Medulla oblongata (tissue), 1 donor: ENCODE measurements at regions not wholly inside any gene's neighbourhood (a gene's known extent, or its start where the extent isn't known, plus 50 kb on each side); places are given as distances from the start of the nearest gene placed in this dataset.

Source experiments
- DNase-seq: peaks from one replicate; pipeline ENCODE4 v3.0.0-alpha.2; 2015; ENCODE audit errors: extremely low spot score

- DNase-seq, result no peak
Observed at GRCh38 chr3:162810776-162811175, 1314.2 kb downstream of the OTOL1 start.

DNA sequence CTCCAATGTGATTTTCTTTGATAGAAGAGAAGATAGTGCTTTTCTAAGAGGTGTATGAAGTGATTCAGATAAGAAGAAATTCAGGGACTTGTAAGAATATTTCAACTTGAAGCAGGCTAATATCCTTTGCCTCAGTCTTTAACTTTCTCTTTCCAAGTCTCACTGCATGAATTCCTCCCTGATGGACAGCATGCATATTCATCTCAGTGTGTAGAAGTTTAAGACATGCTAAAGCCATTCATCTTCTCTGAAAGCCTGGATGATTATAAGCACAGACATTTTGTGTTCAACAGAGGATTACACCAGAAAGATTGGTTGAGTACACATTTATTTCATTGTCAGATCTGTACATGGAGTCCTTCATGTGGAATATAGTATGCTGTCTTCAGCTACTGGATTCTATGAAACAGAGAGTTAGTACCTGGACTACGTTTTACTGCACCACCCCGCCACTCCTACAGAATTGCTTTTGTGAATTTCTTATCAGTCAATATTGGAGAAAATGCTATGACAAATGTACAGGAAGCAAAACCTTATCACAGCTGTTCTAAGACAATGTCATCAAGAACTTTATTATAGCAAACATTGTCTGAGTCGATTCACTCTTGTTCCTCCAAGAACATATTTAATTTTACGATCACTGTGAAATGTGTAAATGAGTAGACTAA lies 1346.1 kb downstream of the OTOL1 start:
- DNase-seq, result no peak

DNA sequence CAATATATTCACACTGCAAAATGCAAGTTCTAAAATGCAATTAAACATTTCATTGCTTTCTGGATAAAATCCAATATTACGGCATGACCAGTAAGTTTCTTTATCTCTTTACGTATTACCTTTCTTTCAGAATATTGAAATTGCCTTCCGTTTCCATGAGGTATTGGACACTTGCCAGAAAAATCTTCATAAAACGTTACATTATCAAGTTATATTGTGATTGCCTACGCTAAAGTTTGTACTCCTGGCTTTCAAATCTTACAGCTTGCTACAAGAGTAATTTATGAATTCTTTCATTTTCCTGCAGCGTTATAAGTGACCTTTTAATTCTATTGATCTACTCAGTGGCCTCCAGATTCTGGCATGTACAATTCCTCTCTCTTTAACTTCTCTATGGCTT lies 1349.3 kb downstream of the OTOL1 start:
- no peak for DNase-seq

DNA sequence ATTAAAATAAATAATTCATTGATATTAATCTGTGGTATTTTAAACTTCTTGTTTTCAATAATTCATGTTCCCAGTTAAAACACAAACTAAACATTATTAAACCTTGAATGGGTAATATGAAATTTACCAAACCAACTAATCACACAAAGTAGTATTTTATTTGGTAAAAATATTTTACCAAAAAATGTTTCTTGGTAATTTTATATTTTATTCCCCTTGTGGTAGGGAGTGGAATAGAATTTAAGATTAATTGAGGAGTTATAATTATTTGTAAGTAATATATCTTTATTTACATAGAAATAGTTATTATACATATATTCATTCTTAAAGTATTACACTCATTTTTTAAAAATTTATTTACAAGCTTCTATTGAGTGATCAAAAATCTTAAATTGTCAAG lies 1350.9 kb downstream of the OTOL1 start:
- no peak for DNase-seq

GRCh38 chr3:162863579-162863978 lies 1367.0 kb downstream of the OTOL1 start:
- no peak for DNase-seq

- no peak for DNase-seq
Observed at GRCh38 chr3:162865466-162865865, 1368.9 kb downstream of the OTOL1 start.

DNA sequence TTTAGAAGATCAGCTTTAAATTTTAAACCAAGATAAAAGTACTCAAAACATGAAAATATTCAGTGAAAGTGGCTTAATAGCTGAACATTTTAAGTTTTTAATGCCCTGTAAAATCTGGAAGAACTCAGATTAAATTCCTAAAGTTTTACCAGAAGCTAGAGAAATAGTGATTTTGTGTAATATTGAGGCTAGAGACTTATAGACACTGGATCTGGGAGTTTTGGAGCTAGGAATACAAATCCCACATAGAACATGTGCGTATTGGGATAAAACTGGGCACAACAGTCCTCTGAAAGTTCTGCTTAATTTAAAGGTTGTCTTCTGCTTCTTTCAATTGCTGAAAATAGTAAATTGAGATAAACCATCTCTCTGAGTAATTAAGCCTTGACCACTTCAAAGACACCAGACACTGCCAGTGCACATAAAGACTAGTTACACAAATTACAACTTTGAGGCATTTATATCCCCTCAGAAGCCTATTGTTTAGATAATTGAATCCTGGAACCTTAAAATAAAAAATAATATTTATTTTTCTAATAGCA lies 1382.5 kb downstream of the OTOL1 start:
- no peak for DNase-seq

- DNase-seq, result no peak
Observed at GRCh38 chr3:162884373-162884772, 1387.8 kb downstream of the OTOL1 start.

- no peak for DNase-seq
Observed at GRCh38 chr3:162892921-162893793, 1396.5 kb downstream of the OTOL1 start.

DNA sequence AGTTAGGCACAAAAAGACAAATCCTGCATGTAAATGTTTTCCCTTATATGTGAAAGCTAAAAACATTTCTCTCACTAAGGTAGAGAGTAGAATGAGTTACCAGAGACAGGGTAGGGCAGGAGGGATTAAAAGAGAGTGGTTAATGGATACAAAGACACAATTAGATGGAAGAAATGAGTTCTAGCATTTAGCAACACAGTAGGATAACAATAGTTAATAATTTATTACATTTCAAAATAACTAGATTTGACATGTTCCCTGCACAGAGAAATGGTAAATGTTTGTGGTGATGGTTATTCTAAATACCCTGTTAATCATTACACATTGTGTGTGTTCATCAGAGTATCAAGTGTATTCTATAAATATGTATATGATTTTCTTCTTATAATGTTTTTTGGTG lies 1400.7 kb downstream of the OTOL1 start:
- DNase-seq, result no peak

GRCh38 chr3:162932503-162932902 lies 1435.9 kb downstream of the OTOL1 start:
- no peak for DNase-seq

DNA sequence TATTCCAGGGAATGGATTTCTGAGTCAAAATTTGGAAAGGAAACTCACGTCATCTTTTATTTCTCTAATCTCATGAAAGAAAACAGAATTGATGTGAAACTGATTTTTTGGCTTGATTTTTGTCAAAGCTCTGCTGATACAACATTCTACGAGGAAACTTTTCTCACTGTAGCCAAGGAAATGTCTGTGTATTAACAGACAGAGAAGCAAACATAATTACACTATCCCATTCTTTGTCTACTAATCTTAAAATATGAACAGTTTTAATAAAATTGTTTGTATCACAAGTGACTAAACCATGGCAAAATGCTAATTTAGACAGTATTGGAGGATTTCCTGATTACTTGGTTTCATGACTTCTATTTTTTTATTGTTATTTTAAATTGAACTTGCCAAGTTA lies 1437.0 kb downstream of the OTOL1 start:
- DNase-seq, result no peak

GRCh38 chr3:162936706-162937105 lies 1440.1 kb downstream of the OTOL1 start:
- DNase-seq, result no peak

GRCh38 chr3:162938083-162938482 lies 1441.5 kb downstream of the OTOL1 start:
- no peak for DNase-seq

DNA sequence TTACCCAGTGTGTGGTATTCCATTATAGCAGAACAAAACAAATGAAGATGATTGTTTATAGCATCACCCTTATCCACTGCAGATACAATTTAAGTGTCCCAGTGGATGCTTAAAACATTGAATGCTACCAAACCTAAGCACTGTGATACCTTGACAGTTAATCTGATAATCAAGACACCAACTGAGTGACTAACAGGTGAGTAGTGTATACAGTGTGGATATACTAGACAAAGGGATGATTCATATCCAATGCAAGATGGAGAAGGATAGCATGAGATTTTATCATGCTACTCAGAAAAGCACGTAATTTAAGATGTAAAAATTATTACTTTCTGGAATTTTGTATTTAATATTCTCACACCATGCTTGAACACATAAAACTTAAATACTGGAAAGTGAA lies 1449.0 kb downstream of the OTOL1 start:
- no peak for DNase-seq

- no peak for DNase-seq
Observed at GRCh38 chr3:162956711-162957110, 1460.1 kb downstream of the OTOL1 start.

DNA sequence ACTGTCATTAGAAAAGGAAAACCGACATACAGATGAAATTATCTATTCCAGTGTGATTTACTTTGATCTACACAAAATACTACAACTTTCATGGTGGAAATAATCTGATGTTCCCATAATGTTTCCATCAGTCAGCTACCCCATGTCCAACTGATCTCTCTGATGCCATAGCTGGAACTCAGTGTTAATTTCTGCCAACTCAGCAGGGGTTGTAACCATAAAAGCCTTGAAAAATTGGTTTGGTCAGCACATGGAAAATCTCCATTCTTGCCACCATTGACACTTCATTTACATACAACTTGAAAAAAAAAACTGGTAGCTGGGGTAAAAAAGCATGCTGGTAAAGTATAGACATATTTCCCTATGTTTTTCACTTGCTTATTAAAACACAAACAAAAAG lies 1463.7 kb downstream of the OTOL1 start:
- DNase-seq, result no peak

DNA sequence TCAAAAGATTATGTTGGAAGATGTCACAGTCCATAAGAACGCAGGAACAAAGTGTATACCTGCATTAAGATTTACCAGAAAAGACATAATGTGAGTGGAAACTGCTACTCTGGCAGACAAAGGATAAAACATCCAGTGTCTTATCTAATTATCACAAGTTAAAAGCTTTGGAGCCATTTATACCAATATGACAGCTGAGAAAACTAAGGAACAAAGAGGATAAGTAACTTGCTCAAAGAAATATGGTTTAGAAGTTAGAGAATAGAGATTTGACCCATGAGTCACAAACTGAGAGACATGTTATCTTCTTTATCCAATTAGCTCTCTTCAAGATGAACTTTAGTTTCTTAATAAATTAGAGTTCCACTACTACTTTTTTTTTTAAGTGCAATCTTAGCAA lies 1473.7 kb downstream of the OTOL1 start:
- no peak for DNase-seq

DNA sequence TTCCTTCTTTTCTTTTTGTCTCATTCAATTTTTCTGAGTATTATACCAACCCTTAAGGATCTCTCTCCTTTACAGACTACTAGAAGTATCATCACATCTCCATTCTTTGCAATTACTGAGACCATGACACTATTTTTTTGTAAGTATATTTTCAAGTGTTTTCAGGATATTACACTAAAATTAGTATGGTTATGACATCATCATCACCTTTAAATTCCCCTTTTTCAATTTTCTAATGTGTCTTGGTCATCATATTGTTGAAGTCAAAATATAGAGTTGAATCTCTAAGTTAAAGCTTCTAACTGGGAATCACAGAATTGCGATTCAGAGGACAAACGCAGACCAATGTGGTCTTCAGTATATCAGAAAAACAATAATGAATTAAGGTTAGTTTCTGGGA lies 1475.1 kb downstream of the OTOL1 start:
- no peak for DNase-seq

DNA sequence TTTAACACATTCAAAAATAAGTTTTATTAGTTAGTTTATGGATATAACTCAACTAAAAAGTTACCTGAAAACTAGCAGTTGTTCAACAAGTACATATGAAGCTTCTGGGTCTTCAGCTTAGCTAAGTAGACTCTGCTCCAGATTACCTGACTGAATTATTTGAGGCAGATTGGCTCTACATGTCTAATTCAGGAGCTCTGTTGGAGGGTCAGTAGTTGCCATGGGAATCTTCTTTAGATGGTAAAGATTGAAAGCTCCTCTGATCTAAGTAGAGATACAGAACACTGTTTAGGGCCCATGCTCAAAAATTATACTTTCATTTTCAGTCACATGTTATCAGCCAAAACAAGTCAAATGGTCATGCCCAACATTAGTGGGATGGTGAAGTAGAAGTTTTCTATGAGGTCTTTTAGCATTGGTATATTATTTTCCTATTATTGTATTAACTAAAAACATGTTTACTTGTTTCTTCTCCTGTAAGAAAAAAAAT lies 1476.9 kb downstream of the OTOL1 start:
- no peak for DNase-seq

GRCh38 chr3:162978136-162978535 lies 1481.5 kb downstream of the OTOL1 start:
- no peak for DNase-seq

- DNase-seq, result no peak
Observed at GRCh38 chr3:162984746-162985145, 1488.1 kb downstream of the OTOL1 start.
